GM23248 (cell line): ENCODE measurements at regions not wholly inside any gene's neighbourhood (a gene's known extent, or its start where the extent isn't known, plus 50 kb on each side); places are given as distances from the start of the nearest gene placed in this dataset.

Experiments used
- DNase-seq: peaks from one replicate; pipeline ENCODE4 v3.0.0-alpha.2; 2015
- H2AFZ ChIP-seq: fragments of 200-600 bp; sonication (generic); 2 replicates; pipeline ENCODE4 v1.6.1; 2016; ENCODE audit warnings: antibody characterized with exemption
- H3F3A ChIP-seq: fragments of 200-600 bp; sonication (generic); 2 replicates; pipeline ENCODE4 v1.6.1; 2016; ENCODE audit warnings: mild to moderate bottlenecking, antibody characterized with exemption, mixed run types; ENCODE audit not compliant: insufficient read depth
- H3K27ac ChIP-seq: fragments of 200-600 bp; sonication (generic); 2 replicates; pipeline ENCODE4 v1.5.1; 2016; ENCODE audit warnings: mild to moderate bottlenecking
- H3K27me3 ChIP-seq: fragments of 200-600 bp; sonication (generic); replicated peaks from 2 replicates; pipeline ENCODE4 v1.6.1; 2016; ENCODE audit warnings: mild to moderate bottlenecking; ENCODE audit not compliant: insufficient read depth
- H3K36me3 ChIP-seq: fragments of 200-600 bp; sonication (generic); 2 replicates; pipeline ENCODE4 v1.6.1; 2016; ENCODE audit warnings: low read depth, mild to moderate bottlenecking
- H3K4me1 ChIP-seq: fragments of 200-600 bp; sonication (generic); 2 replicates; pipeline ENCODE4 v1.6.1; 2016; ENCODE audit warnings: mild to moderate bottlenecking; ENCODE audit not compliant: insufficient read depth
- H3K4me2 ChIP-seq: fragments of 200-600 bp; sonication (generic); one replicate; pipeline ENCODE4 v1.6.1; 2016; ENCODE audit warnings: mild to moderate bottlenecking; ENCODE audit not compliant: unreplicated experiment
- H3K4me3 ChIP-seq: fragments of 200-600 bp; sonication (generic); 2 replicates; pipeline ENCODE4 v1.5.1; 2016; ENCODE audit warnings: mild to moderate bottlenecking
- H3K79me2 ChIP-seq: fragments of 200-600 bp; sonication (generic); 2 replicates; pipeline ENCODE4 v1.6.1; 2016; ENCODE audit warnings: mild to moderate bottlenecking; ENCODE audit not compliant: insufficient read depth
- H3K9ac ChIP-seq: fragments of 200-600 bp; sonication (generic); 2 replicates; pipeline ENCODE4 v1.6.1; 2016; ENCODE audit warnings: mild to moderate bottlenecking
- H3K9me2 ChIP-seq: fragments of 200-600 bp; sonication (generic); 2 replicates; pipeline ENCODE4 v1.6.1; 2016; ENCODE audit warnings: mixed run types, mild to moderate bottlenecking, moderate library complexity; ENCODE audit not compliant: insufficient read depth
- H3K9me3 ChIP-seq: fragments of 200-600 bp; sonication (generic); one replicate; pipeline ENCODE4 v1.6.1; 2017; ENCODE audit warnings: low read depth
- H4K20me1 ChIP-seq: fragments of 200-600 bp; sonication (generic); 2 replicates; pipeline ENCODE4 v1.6.0; 2016; ENCODE audit not compliant: insufficient read depth
- EZH2 ChIP-seq: fragments of 200-600 bp; sonication (generic); IDR thresholded peaks from 2 replicates; pipeline ENCODE4 v1.6.1; 2018; ENCODE audit warnings: antibody characterized with exemption, mild to moderate bottlenecking; ENCODE audit not compliant: insufficient read depth, poor library complexity, severe bottlenecking
- EZH2phosphoT487 ChIP-seq: fragments of 200-600 bp; sonication (generic); IDR thresholded peaks from 2 replicates; pipeline ENCODE4 v1.6.1; 2018; ENCODE audit warnings: antibody characterized with exemption, moderate library complexity, mild to moderate bottlenecking, low read depth; ENCODE audit not compliant: insufficient read depth
- WGBS, 2 experiments: methylation state at CpG; one replicate each; pipeline ENCODE4 v1.1.6; 2015 to 2017; ENCODE audit warnings: low lambda C conversion rate in 2 of 2, low coverage in 1 of 2; ENCODE audit errors: missing lambda C conversion rate in 2 of 2; 5-methylcytosine and 5-hydroxymethylcytosine counted together
- in situ Hi-C: fragments of 300-500 bp; cut with MboI; formaldehyde crosslinking; loops from 2 replicates; pipeline ENCODE4 v1.15.0; 2020

- no peaks in the 10 kb centered on the region for H3F3A ChIP-seq
- in situ Hi-C loops, result no loop called here
- peaks cover 11% of the 10 kb centered on the region for H3K27me3 ChIP-seq
- no peaks in the 10 kb centered on the region for H3K79me2 ChIP-seq
- H3K9me3 ChIP-seq, result no peaks in the 10 kb centered on the region
- no peak overlapping the region for H2AFZ ChIP-seq
- no peak for DNase-seq
- TF ChIP-seq EZH2 (no peak), EZH2phosphoT487 (no peak)
- no peak overlapping the region for H3K4me3 ChIP-seq
- H3K4me2 ChIP-seq, result no peak overlapping the region
- H3K9me2 ChIP-seq, result no peaks in the 10 kb centered on the region
- no peaks in the 10 kb centered on the region for H3K4me1 ChIP-seq
- no peak overlapping the region for H3K9ac ChIP-seq
- WGBS, 2 experiments, result 74% methylated on average over 3 of the region's 3 CpGs
- no peaks in the 10 kb centered on the region for H4K20me1 ChIP-seq
- H3K27ac ChIP-seq, result no peak overlapping the region
- no peaks in the 10 kb centered on the region for H3K36me3 ChIP-seq
Observed at GRCh38 chr5:91500758-91501157, 117.6 kb upstream of the ARRDC3 start.

GRCh38 chr5:91499943-91500531 is 116.9 kb upstream of the ARRDC3 start:
- Histone ChIP-seq H3F3A (no peaks in the 10 kb centered on the region), H2AFZ (no peak overlapping the region), H3K79me2 (no peaks in the 10 kb centered on the region), H3K27ac (no peak overlapping the region), H3K36me3 (no peaks in the 10 kb centered on the region), H3K9me3 (no peaks in the 10 kb centered on the region), H3K4me2 (no peak overlapping the region), H3K4me1 (no peaks in the 10 kb centered on the region), H3K27me3 (peaks cover 17% of the 10 kb centered on the region), H4K20me1 (no peaks in the 10 kb centered on the region), H3K9me2 (no peaks in the 10 kb centered on the region), H3K9ac (no peak overlapping the region), H3K4me3 (no peak overlapping the region)
- in situ Hi-C loops, result no loop called here
- DNase-seq, result peak; percentile 63
- TF ChIP-seq EZH2phosphoT487 (no peak), EZH2 (no peak)
- WGBS, 2 experiments, result 0% methylated on average over 2 of the region's 2 CpGs

GRCh38 chr5:91495699-91496098 is 112.6 kb upstream of the ARRDC3 start:
- Histone ChIP-seq H3K27ac (no peak overlapping the region), H3K4me3 (no peak overlapping the region), H3F3A (no peaks in the 10 kb centered on the region), H3K9me3 (no peaks in the 10 kb centered on the region), H4K20me1 (no peaks in the 10 kb centered on the region), H3K9me2 (no peaks in the 10 kb centered on the region), H2AFZ (no peak overlapping the region), H3K79me2 (no peaks in the 10 kb centered on the region), H3K27me3 (peaks cover 25% of the 10 kb centered on the region), H3K36me3 (no peaks in the 10 kb centered on the region), H3K4me1 (no peaks in the 10 kb centered on the region), H3K4me2 (no peak overlapping the region), H3K9ac (no peak overlapping the region)
- in situ Hi-C loops, result no loop called here
- WGBS, 2 experiments, result 49 to 53% methylated on average over 2 of the region's 2 CpGs
- no peak for TF ChIP-seq EZH2phosphoT487
- no peak for TF ChIP-seq EZH2
- DNase-seq, result no peak

GRCh38 chr5:91494447-91494996 is 111.4 kb upstream of the ARRDC3 start:
- Histone ChIP-seq H3K4me1 (no peaks in the 10 kb centered on the region), H3K9me3 (no peaks in the 10 kb centered on the region), H3K4me2 (no peak overlapping the region), H3F3A (no peaks in the 10 kb centered on the region), H3K27ac (no peak overlapping the region), H4K20me1 (no peaks in the 10 kb centered on the region), H3K36me3 (no peaks in the 10 kb centered on the region), H3K4me3 (no peak overlapping the region), H3K79me2 (no peaks in the 10 kb centered on the region), H3K9me2 (no peaks in the 10 kb centered on the region), H3K9ac (no peak overlapping the region), H2AFZ (no peak overlapping the region), H3K27me3 (peaks cover 25% of the 10 kb centered on the region)
- no peak for TF ChIP-seq EZH2phosphoT487
- no peak for TF ChIP-seq EZH2
- in situ Hi-C loops, result no loop called here
- DNase-seq, result no peak
- 61 to 63% methylated on average over 4 of the region's 4 CpGs for WGBS, 2 experiments
